Psoas muscle (tissue), 7 donors: ENCODE measurements at regions not wholly inside any gene's neighbourhood (a gene's known extent, or its start where the extent isn't known, plus 50 kb on each side); places are given as distances from the start of the nearest gene placed in this dataset.

Source experiments
- ATAC-seq, 4 donors: fragments of 200-7000 bp; cut with Tn5 transposase; one replicate each; pipeline ENCODE4 v1.9.1; 2020; ENCODE audit warnings: moderate library complexity in 3 of 4, mild to moderate bottlenecking in 2 of 4
- DNase-seq, 2 donors: peaks; one replicate each; pipeline ENCODE4 v3.0.0-alpha.2; 2020
- H3K27ac ChIP-seq: fragments of 200-600 bp; one replicate; pipeline ENCODE4 v1.8.0; 2022
- H3K27me3 ChIP-seq, 3 donors: fragments of 200-600 bp in 1 of 3; one replicate each; pipeline versions ENCODE4 v1.6.1 to v1.8.0; 2013 to 2022; ENCODE audit warnings: low read length in 2 of 3, mild to moderate bottlenecking in 2 of 3, moderate library complexity in 1 of 3; ENCODE audit not compliant: insufficient read depth in 3 of 3
- H3K36me3 ChIP-seq, 2 donors: fragments of 200-600 bp in 1 of 2; one replicate each; pipeline versions ENCODE4 v1.6.1 to v1.8.0; 2013 to 2022; ENCODE audit warnings: low read depth in 1 of 2, mild to moderate bottlenecking in 1 of 2, moderate library complexity in 1 of 2; ENCODE audit not compliant: insufficient read depth in 1 of 2
- H3K4me1 ChIP-seq: fragments of 200-600 bp; one replicate; pipeline ENCODE4 v1.8.0; 2022
- H3K4me3 ChIP-seq: fragments of 200-600 bp; one replicate; pipeline ENCODE4 v1.8.0; 2022; ENCODE audit warnings: mild to moderate bottlenecking
- H3K9me3 ChIP-seq: fragments of 200-600 bp; one replicate; pipeline ENCODE4 v1.8.0; 2022
- CTCF ChIP-seq: fragments of 200-600 bp; IDR thresholded peaks from one replicate; pipeline ENCODE4 v1.8.0; 2022; ENCODE audit warnings: antibody characterized with exemption
- WGBS, 3 donors: extraction: QIAGEN DNeasy Blood & Tissue Kit; methylation state at CpG; one replicate each; pipeline versions ENCODE4 v1.1.6 to v1.1.7; 2013; 5-methylcytosine and 5-hydroxymethylcytosine counted together
- intact Hi-C, 2 donors: fragments of 100-400 bp; cut with DNase I; formaldehyde crosslinking; loops; one replicate each; pipeline versions ENCODE4 v1.11.0 to v1.14.2; 2022
- donor health status: healthy with polysubstance abuse.
- donor health status: DM: no; HTN: no; CAD: no; lungs with moderate emphysema.
- donor health status: Bipolar disorder and iron deficiency.
- donor health status: healthy.
- donor health status: DM: yes; HTN: yes; CAD: no.
- donor health status: DM: no; HTN: no; CAD: no.
- donor health status: DM: yes; HTN: yes; CAD: no.

GRCh38 chr5:31096238-31096865 is 97.1 kb upstream of the CDH6 start:
- no peak overlapping the region for H3K4me3 ChIP-seq
- no peak overlapping the region for H3K27ac ChIP-seq
- no peak for ATAC-seq
- no peak for DNase-seq
- WGBS, 3 donors, result 66 to 74% (median 69%) methylated on average over 5 of the region's 5 CpGs
- no peaks in the 10 kb centered on the region for H3K36me3 ChIP-seq
- H3K9me3 ChIP-seq, result no peaks in the 10 kb centered on the region
- no peaks in the 10 kb centered on the region for H3K27me3 ChIP-seq
- no peaks in the 10 kb centered on the region for H3K4me1 ChIP-seq
- intact Hi-C loops, result no loop called here
- no peak for TF ChIP-seq CTCF

GRCh38 chr5:31095796-31096195 is 97.7 kb upstream of the CDH6 start:
- DNase-seq (no peak), ATAC-seq (no peak)
- 81 to 93% (median 88%) methylated on average over 1 of the region's 1 CpG for WGBS, 3 donors
- Histone ChIP-seq H3K27ac (no peak overlapping the region), H3K9me3 (no peaks in the 10 kb centered on the region), H3K4me3 (no peak overlapping the region), H3K27me3 (no peaks in the 10 kb centered on the region), H3K36me3 (no peaks in the 10 kb centered on the region), H3K4me1 (no peaks in the 10 kb centered on the region)
- intact Hi-C loops, result loop anchor here in 1 of 2 donors (1.0 kb wide), 1 partner anchor 43 kb away; no protein-coding TSS in a partner anchor
- TF ChIP-seq CTCF, result no peak

GRCh38 chr5:31091501-31091900 is 102.0 kb upstream of the CDH6 start:
- H3K27ac ChIP-seq, result no peak overlapping the region
- intact Hi-C loops, result no loop called here
- no peak overlapping the region for H3K4me3 ChIP-seq
- no peaks in the 10 kb centered on the region for H3K27me3 ChIP-seq
- TF ChIP-seq CTCF, result no peak
- DNase-seq, result no peak
- no peak for ATAC-seq
- H3K4me1 ChIP-seq, result no peaks in the 10 kb centered on the region
- no peaks in the 10 kb centered on the region for H3K36me3 ChIP-seq
- WGBS, 3 donors, result 86 to 91% (median 89%) methylated on average over 5 of the region's 5 CpGs
- H3K9me3 ChIP-seq, result no peaks in the 10 kb centered on the region

GRCh38 chr5:31090467-31090866 is 103.0 kb upstream of the CDH6 start:
- no peak for TF ChIP-seq CTCF
- ATAC-seq (no peak), DNase-seq (no peak)
- Histone ChIP-seq H3K4me1 (no peaks in the 10 kb centered on the region), H3K9me3 (no peaks in the 10 kb centered on the region), H3K27me3 (no peaks in the 10 kb centered on the region), H3K4me3 (no peak overlapping the region), H3K27ac (no peak overlapping the region), H3K36me3 (no peaks in the 10 kb centered on the region)
- WGBS, 3 donors, result 88 to 91% (median 90%) methylated on average over 3 of the region's 3 CpGs
- intact Hi-C loops, result no loop called here

GRCh38 chr5:31086839-31087415 is 106.6 kb upstream of the CDH6 start:
- WGBS, 3 donors, result 35 to 43% (median 41%) methylated on average over 5 of the region's 5 CpGs
- H3K36me3 ChIP-seq, result no peaks in the 10 kb centered on the region
- H3K4me3 ChIP-seq, result no peak overlapping the region
- intact Hi-C loops, result no loop called here
- no peaks in the 10 kb centered on the region for H3K4me1 ChIP-seq
- no peak for TF ChIP-seq CTCF
- DNase-seq (no peak), ATAC-seq (no peak)
- no peaks in the 10 kb centered on the region for H3K9me3 ChIP-seq
- H3K27me3 ChIP-seq, result no peaks in the 10 kb centered on the region
- H3K27ac ChIP-seq, result no peak overlapping the region
